HepG2 (cell line): ENCODE measurements at regions not wholly inside any gene's neighbourhood (a gene's known extent, or its start where the extent isn't known, plus 50 kb on each side); places are given as distances from the start of the nearest gene placed in this dataset.

Experiments
- ADNP ChIP-seq: sonication (generic); formaldehyde crosslinking; IDR thresholded peaks from 2 replicates; pipeline ENCODE4 v1.4.0; 2020; ENCODE audit warnings: missing genetic modification reagents
- BCL3 ChIP-seq: sonication (generic); formaldehyde crosslinking; IDR thresholded peaks from 2 replicates; pipeline ENCODE4 v1.5.1; 2020; ENCODE audit warnings: mild to moderate bottlenecking, missing genetic modification reagents, moderate library complexity
- ETV5 ChIP-seq: IDR thresholded peaks from 2 replicates; pipeline ENCODE4 v1.6.1; 2018; ENCODE audit warnings: missing biosample characterization, missing genetic modification reagents, inconsistent platforms, borderline replicate concordance
- FOXC1 ChIP-seq: sonication (generic); formaldehyde crosslinking; IDR thresholded peaks from 2 replicates; pipeline ENCODE4 v1.8.0; 2022; ENCODE audit warnings: mild to moderate bottlenecking, missing genetic modification reagents, borderline replicate concordance
- GTF3A ChIP-seq: sonication (generic); formaldehyde crosslinking; conservative IDR thresholded peaks from 2 replicates; pipeline ENCODE4 v1.4.0; 2020; ENCODE audit warnings: mild to moderate bottlenecking, missing genetic modification reagents
- KDM6A ChIP-seq: IDR thresholded peaks from 2 replicates; pipeline ENCODE4 v1.6.1; 2016; ENCODE audit warnings: low read depth
- KMT2A ChIP-seq: sonication (generic); formaldehyde crosslinking; IDR thresholded peaks from 2 replicates; pipeline ENCODE4 v1.4.0; 2020; ENCODE audit warnings: missing genetic modification reagents
- MAX ChIP-seq: IDR thresholded peaks from 2 replicates; pipeline ENCODE4 v1.6.1; 2012; ENCODE audit warnings: inconsistent platforms
- MIER2 ChIP-seq: IDR thresholded peaks from 2 replicates; pipeline ENCODE4 v1.6.1; 2016; ENCODE audit warnings: missing biosample characterization, missing genetic modification reagents
- PHF8 ChIP-seq: sonication (generic); formaldehyde crosslinking; IDR thresholded peaks from 2 replicates; pipeline ENCODE4 v1.5.0; 2020; ENCODE audit warnings: missing genetic modification reagents
- RFXAP ChIP-seq: sonication (generic); formaldehyde crosslinking; IDR thresholded peaks from 2 replicates; pipeline ENCODE4 v1.4.0; 2020; ENCODE audit warnings: missing genetic modification reagents, borderline replicate concordance
- SP5 ChIP-seq: IDR thresholded peaks from 2 replicates; pipeline ENCODE4 v1.6.1; 2016; ENCODE audit warnings: low read depth, borderline replicate concordance
- SRSF1 ChIP-seq: fragments of 200-400 bp; formaldehyde crosslinking; optimal IDR thresholded peaks from 2 replicates; pipeline ENCODE3; 2017; ENCODE audit warnings: mild to moderate bottlenecking, low read depth, low read length, moderate library complexity
- TBP ChIP-seq: sonication (generic); formaldehyde crosslinking; IDR thresholded peaks from 2 replicates; pipeline ENCODE4 v1.5.0; 2020; ENCODE audit warnings: missing genetic modification reagents
- THYN1 ChIP-seq: sonication (generic); formaldehyde crosslinking; IDR thresholded peaks from 2 replicates; pipeline ENCODE4 v1.8.1; 2023; ENCODE audit warnings: low read depth, mild to moderate bottlenecking, moderate library complexity, missing genetic modification reagents, borderline replicate concordance
- ZBTB10 ChIP-seq: sonication (generic); formaldehyde crosslinking; IDR thresholded peaks from 2 replicates; pipeline ENCODE4 v1.4.0; 2020; ENCODE audit warnings: missing genetic modification reagents, borderline replicate concordance
- ZBTB2 ChIP-seq: sonication (generic); formaldehyde crosslinking; IDR thresholded peaks from 2 replicates; pipeline ENCODE4 v1.8.0; 2022; ENCODE audit warnings: low read depth, missing genetic modification reagents
- ZC3H4 ChIP-seq: sonication (generic); formaldehyde crosslinking; IDR thresholded peaks from 2 replicates; pipeline ENCODE4 v1.4.0; 2020; ENCODE audit warnings: missing genetic modification reagents, borderline replicate concordance
- ZNF782 ChIP-seq: sonication (generic); formaldehyde crosslinking; IDR thresholded peaks from 2 replicates; pipeline ENCODE4 v1.4.0; 2020; ENCODE audit warnings: missing genetic modification reagents, mild to moderate bottlenecking, borderline replicate concordance
- ZNF850 ChIP-seq: sonication (generic); formaldehyde crosslinking; conservative IDR thresholded peaks from 2 replicates; pipeline ENCODE4 v1.9.0; 2021; ENCODE audit warnings: mild to moderate bottlenecking, missing genetic modification reagents

- TF ChIP-seq ZBTB10 (CRISPR knock-in tag) (0 out of 2 replicates have a peak, but pooled peaks have one; percentile 22), BCL3 (peak; percentile 81), FOXC1 (peak; percentile 21; the same call in 1 of the 2 replicates), THYN1 (no peak), ZNF782 (CRISPR knock-in tag) (peak; percentile 77), ETV5 (CRISPR knock-in tag) (no peak), ZNF850 (CRISPR knock-in tag) (no peak), SP5 (CRISPR knock-in tag) (no peak; the same call in none of the 2 replicates), KMT2A (CRISPR knock-in tag) (peak; percentile 82), PHF8 (peak; percentile 98), RFXAP (0 out of 2 replicates have a peak, but pooled peaks have one; percentile 50), ZC3H4 (CRISPR knock-in tag) (no peak), SRSF1 (no peak), ADNP (CRISPR knock-in tag) (no peak), GTF3A (CRISPR knock-in tag) (no peak), MAX (no peak; the same call in 1 of the 2 replicates), TBP (CRISPR knock-in tag) (peak; percentile 18; the same call in 1 of the 2 replicates), KDM6A (no peak), ZBTB2 (CRISPR knock-in tag) (peak; percentile 71; the same call in 1 of the 2 replicates), MIER2 (CRISPR knock-in tag) (no peak)
These were observed 72.7 kb upstream of the MAP4 start (continued) for GRCh38 chr3:48088749-48089466.
